ENCODE measurements at regions not wholly inside any gene's neighbourhood (a gene's known extent, or its start where the extent isn't known, plus 50 kb on each side); places are given as distances from the start of the nearest gene placed in this dataset.

DNA sequence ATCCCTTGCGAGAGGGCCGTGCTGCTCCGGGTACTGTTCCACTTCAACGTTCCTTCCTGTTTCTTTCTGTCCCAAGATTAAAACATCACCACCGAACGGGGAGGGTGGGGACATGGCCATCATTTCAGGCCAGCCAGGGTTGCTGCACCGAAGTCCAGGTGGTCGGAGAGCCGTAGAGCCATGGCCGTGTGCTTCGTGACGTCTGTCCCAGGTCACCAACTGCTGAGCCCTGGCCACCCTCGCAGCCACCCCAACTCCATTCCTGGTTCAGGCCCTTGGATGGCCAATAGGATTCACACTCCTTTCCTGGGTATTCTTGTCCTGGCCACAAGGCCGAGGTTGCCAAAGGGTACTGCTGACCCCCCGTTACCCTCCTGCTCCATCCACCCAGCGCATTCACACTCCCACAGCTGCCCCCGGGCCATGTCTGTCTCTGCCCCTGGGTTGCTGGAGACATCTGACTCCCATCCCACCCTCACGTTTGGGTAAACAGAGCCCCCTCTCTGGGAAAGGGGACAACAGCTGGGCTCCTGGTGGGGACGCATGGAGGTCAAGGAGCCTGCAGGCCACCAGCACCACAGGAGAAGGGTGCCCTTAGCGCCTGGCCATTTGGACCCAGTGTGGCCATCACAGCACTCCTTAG is 103.2 kb downstream of the HMX1 start:
- TF ChIP-seq, protein P1, sequence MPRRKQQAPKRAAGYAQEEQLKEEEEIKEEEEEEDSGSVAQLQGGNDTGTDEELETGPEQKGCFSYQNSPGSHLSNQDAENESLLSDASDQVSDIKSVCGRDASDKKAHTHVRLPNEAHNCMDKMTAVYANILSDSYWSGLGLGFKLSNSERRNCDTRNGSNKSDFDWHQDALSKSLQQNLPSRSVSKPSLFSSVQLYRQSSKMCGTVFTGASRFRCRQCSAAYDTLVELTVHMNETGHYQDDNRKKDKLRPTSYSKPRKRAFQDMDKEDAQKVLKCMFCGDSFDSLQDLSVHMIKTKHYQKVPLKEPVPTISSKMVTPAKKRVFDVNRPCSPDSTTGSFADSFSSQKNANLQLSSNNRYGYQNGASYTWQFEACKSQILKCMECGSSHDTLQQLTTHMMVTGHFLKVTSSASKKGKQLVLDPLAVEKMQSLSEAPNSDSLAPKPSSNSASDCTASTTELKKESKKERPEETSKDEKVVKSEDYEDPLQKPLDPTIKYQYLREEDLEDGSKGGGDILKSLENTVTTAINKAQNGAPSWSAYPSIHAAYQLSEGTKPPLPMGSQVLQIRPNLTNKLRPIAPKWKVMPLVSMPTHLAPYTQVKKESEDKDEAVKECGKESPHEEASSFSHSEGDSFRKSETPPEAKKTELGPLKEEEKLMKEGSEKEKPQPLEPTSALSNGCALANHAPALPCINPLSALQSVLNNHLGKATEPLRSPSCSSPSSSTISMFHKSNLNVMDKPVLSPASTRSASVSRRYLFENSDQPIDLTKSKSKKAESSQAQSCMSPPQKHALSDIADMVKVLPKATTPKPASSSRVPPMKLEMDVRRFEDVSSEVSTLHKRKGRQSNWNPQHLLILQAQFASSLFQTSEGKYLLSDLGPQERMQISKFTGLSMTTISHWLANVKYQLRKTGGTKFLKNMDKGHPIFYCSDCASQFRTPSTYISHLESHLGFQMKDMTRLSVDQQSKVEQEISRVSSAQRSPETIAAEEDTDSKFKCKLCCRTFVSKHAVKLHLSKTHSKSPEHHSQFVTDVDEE (CRISPR knock-in tag; IDR thresholded peaks at IDR 0.05), result no peak
- TF ChIP-seq, protein P2, sequence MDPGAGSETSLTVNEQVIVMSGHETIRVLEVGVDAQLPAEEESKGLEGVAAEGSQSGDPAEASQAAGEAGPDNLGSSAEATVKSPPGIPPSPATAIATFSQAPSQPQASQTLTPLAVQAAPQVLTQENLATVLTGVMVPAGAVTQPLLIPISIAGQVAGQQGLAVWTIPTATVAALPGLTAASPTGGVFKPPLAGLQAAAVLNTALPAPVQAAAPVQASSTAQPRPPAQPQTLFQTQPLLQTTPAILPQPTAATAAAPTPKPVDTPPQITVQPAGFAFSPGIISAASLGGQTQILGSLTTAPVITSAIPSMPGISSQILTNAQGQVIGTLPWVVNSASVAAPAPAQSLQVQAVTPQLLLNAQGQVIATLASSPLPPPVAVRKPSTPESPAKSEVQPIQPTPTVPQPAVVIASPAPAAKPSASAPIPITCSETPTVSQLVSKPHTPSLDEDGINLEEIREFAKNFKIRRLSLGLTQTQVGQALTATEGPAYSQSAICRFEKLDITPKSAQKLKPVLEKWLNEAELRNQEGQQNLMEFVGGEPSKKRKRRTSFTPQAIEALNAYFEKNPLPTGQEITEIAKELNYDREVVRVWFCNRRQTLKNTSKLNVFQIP (CRISPR knock-in tag; IDR thresholded peaks at IDR 0.05; ENCODE audit: borderline replicate concordance, low read depth), result no peak
- TF ChIP-seq TCF4 (CRISPR knock-in tag; IDR thresholded peaks at IDR 0.05; ENCODE audit: borderline replicate concordance), result no peak
- TF ChIP-seq ZC3H10 (CRISPR knock-in tag; IDR thresholded peaks at IDR 0.05), result no peak
- no peak for TF ChIP-seq ZFP30 (CRISPR knock-in tag; IDR thresholded peaks at IDR 0.05)
- no peak for TF ChIP-seq ZFP3 (CRISPR knock-in tag; IDR thresholded peaks at IDR 0.05)
- TF ChIP-seq PPARA (CRISPR knock-in tag; IDR thresholded peaks at IDR 0.05; ENCODE audit: borderline replicate concordance), result no peak
- TF ChIP-seq, protein P3, sequence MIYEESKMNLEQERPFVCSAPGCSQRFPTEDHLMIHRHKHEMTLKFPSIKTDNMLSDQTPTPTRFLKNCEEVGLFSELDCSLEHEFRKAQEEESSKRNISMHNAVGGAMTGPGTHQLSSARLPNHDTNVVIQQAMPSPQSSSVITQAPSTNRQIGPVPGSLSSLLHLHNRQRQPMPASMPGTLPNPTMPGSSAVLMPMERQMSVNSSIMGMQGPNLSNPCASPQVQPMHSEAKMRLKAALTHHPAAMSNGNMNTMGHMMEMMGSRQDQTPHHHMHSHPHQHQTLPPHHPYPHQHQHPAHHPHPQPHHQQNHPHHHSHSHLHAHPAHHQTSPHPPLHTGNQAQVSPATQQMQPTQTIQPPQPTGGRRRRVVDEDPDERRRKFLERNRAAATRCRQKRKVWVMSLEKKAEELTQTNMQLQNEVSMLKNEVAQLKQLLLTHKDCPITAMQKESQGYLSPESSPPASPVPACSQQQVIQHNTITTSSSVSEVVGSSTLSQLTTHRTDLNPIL (CRISPR knock-in tag; IDR thresholded peaks at IDR 0.05; ENCODE audit: low read depth), result no peak
- no peak for TF ChIP-seq ISL1 (CRISPR knock-in tag; IDR thresholded peaks at IDR 0.05)
- TF ChIP-seq SNAI2 (CRISPR knock-in tag; IDR thresholded peaks at IDR 0.05), result no peak
- no peak for TF ChIP-seq BACH2 (CRISPR knock-in tag; IDR thresholded peaks at IDR 0.05; ENCODE audit: borderline replicate concordance)
- TF ChIP-seq ZNF70 (CRISPR knock-in tag; IDR thresholded peaks at IDR 0.05), result no peak
- no peak for TF ChIP-seq CSDC2 (CRISPR knock-in tag; IDR thresholded peaks at IDR 0.05)
- TF ChIP-seq, protein P4, sequence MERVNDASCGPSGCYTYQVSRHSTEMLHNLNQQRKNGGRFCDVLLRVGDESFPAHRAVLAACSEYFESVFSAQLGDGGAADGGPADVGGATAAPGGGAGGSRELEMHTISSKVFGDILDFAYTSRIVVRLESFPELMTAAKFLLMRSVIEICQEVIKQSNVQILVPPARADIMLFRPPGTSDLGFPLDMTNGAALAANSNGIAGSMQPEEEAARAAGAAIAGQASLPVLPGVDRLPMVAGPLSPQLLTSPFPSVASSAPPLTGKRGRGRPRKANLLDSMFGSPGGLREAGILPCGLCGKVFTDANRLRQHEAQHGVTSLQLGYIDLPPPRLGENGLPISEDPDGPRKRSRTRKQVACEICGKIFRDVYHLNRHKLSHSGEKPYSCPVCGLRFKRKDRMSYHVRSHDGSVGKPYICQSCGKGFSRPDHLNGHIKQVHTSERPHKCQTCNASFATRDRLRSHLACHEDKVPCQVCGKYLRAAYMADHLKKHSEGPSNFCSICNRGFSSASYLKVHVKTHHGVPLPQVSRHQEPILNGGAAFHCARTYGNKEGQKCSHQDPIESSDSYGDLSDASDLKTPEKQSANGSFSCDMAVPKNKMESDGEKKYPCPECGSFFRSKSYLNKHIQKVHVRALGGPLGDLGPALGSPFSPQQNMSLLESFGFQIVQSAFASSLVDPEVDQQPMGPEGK (CRISPR knock-in tag; IDR thresholded peaks at IDR 0.05; ENCODE audit: borderline replicate concordance), result no peak
- TF ChIP-seq GLIS3 (CRISPR knock-in tag; IDR thresholded peaks at IDR 0.05), result no peak
- no peak for TF ChIP-seq TOX (CRISPR knock-in tag; IDR thresholded peaks at IDR 0.05; ENCODE audit: borderline replicate concordance)
- no peak for TF ChIP-seq ESRRG (CRISPR knock-in tag; IDR thresholded peaks at IDR 0.05)
- no peak for ATAC-seq

DNA sequence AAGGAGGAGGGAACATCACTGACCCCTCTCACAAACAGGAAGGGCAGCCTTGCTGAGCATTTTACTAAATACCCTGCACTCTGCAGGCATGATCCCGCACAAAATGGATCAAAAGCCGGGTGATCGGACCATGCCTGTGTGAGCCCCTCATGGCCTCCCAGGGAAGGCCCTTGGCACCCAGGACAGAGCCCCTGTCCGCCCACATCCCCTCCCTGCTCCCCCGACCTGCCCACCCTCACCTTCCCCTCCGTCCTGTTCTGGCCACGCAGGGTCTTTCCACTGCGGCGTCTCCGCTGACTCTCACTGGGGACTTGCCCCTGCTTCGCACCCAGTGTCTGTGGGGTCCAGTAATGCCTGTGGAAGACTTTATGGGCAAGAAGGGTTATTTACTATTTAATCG is 105.0 kb downstream of the HMX1 start:
- ATAC-seq, result no peak
- TF ChIP-seq OSR1 (CRISPR knock-in tag; IDR thresholded peaks at IDR 0.05) (no peak), ZFP3 (CRISPR knock-in tag; IDR thresholded peaks at IDR 0.05) (no peak), TCF4 (CRISPR knock-in tag; IDR thresholded peaks at IDR 0.05; ENCODE audit: borderline replicate concordance) (no peak), ESRRG (CRISPR knock-in tag; IDR thresholded peaks at IDR 0.05) (no peak), SNAI2 (CRISPR knock-in tag; IDR thresholded peaks at IDR 0.05) (no peak), BACH2 (CRISPR knock-in tag; IDR thresholded peaks at IDR 0.05; ENCODE audit: borderline replicate concordance) (no peak), TOX (CRISPR knock-in tag; IDR thresholded peaks at IDR 0.05; ENCODE audit: borderline replicate concordance) (no peak), ZC3H10 (CRISPR knock-in tag; IDR thresholded peaks at IDR 0.05) (no peak), PPARA (CRISPR knock-in tag; IDR thresholded peaks at IDR 0.05; ENCODE audit: borderline replicate concordance) (no peak), ZFP30 (CRISPR knock-in tag; IDR thresholded peaks at IDR 0.05) (no peak), GLIS3 (CRISPR knock-in tag; IDR thresholded peaks at IDR 0.05) (no peak), ZNF565 (CRISPR knock-in tag; conservative IDR thresholded peaks at IDR 0.05; ENCODE audit: low read depth) (no peak), ZNF70 (CRISPR knock-in tag; IDR thresholded peaks at IDR 0.05) (no peak)
- TF ChIP-seq, protein P3 (CRISPR knock-in tag; IDR thresholded peaks at IDR 0.05; ENCODE audit: low read depth), result no peak
- TF ChIP-seq, protein P5, sequence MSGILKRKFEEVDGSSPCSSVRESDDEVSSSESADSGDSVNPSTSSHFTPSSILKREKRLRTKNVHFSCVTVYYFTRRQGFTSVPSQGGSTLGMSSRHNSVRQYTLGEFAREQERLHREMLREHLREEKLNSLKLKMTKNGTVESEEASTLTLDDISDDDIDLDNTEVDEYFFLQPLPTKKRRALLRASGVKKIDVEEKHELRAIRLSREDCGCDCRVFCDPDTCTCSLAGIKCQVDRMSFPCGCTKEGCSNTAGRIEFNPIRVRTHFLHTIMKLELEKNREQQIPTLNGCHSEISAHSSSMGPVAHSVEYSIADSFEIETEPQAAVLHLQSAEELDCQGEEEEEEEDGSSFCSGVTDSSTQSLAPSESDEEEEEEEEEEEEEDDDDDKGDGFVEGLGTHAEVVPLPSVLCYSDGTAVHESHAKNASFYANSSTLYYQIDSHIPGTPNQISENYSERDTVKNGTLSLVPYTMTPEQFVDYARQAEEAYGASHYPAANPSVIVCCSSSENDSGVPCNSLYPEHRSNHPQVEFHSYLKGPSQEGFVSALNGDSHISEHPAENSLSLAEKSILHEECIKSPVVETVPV (CRISPR knock-in tag; IDR thresholded peaks at IDR 0.05), result no peak
- TF ChIP-seq, protein P2 (CRISPR knock-in tag; IDR thresholded peaks at IDR 0.05; ENCODE audit: borderline replicate concordance, low read depth), result no peak
- TF ChIP-seq, protein P4 (CRISPR knock-in tag; IDR thresholded peaks at IDR 0.05; ENCODE audit: borderline replicate concordance), result no peak
